Upper lobe of right lung (tissue), 1 donor: ENCODE measurements at regions not wholly inside any gene's neighbourhood (a gene's known extent, or its start where the extent isn't known, plus 50 kb on each side); places are given as distances from the start of the nearest gene placed in this dataset.

Source experiments
- ATAC-seq: fragments of 200-7000 bp; cut with Tn5 transposase; one replicate; pipeline ENCODE4 v1.9.1; 2020; ENCODE audit warnings: mild to moderate bottlenecking, moderate library complexity
- DNase-seq: peaks from one replicate; pipeline ENCODE4 v3.0.0-alpha.2; 2020
- H3K27ac ChIP-seq: fragments of 200-600 bp; one replicate; pipeline ENCODE4 v1.8.0; 2022
- H3K27me3 ChIP-seq: fragments of 200-600 bp; one replicate; pipeline ENCODE4 v1.8.0; 2022; ENCODE audit warnings: mild to moderate bottlenecking
- H3K36me3 ChIP-seq: fragments of 200-600 bp; one replicate; pipeline ENCODE4 v1.8.0; 2022
- H3K4me1 ChIP-seq: fragments of 200-600 bp; one replicate; pipeline ENCODE4 v1.8.0; 2022
- H3K4me3 ChIP-seq: fragments of 200-600 bp; one replicate; pipeline ENCODE4 v1.8.0; 2022; ENCODE audit warnings: mild to moderate bottlenecking
- H3K9me3 ChIP-seq: fragments of 200-600 bp; one replicate; pipeline ENCODE4 v1.8.0; 2022
- CTCF ChIP-seq: fragments of 200-600 bp; IDR thresholded peaks from one replicate; pipeline ENCODE4 v1.8.0; 2022; ENCODE audit warnings: antibody characterized with exemption
- intact Hi-C: fragments of 100-400 bp; cut with DNase I; formaldehyde crosslinking; loops from one replicate; pipeline ENCODE4 v1.11.0; 2022
- donor health status: DM: no; HTN: yes; CAD: no; lungs with severe emphysema.

GRCh38 chr6:104625536-104625935 is 234.2 kb downstream of the HACE1 start:
- Histone ChIP-seq H3K27me3 (no peaks in the 10 kb centered on the region), H3K4me1 (no peaks in the 10 kb centered on the region), H3K27ac (no peak overlapping the region), H3K9me3 (no peaks in the 10 kb centered on the region), H3K4me3 (no peak overlapping the region), H3K36me3 (no peaks in the 10 kb centered on the region)
- no peak for DNase-seq
- TF ChIP-seq CTCF: no peak
- intact Hi-C loops: no loop called here
- peak; percentile 78 for ATAC-seq

- intact Hi-C loops: no loop called here
- Histone ChIP-seq H3K4me3 (no peak overlapping the region), H3K4me1 (no peaks in the 10 kb centered on the region), H3K36me3 (no peaks in the 10 kb centered on the region), H3K27me3 (no peaks in the 10 kb centered on the region), H3K27ac (no peak overlapping the region), H3K9me3 (no peaks in the 10 kb centered on the region)
- DNase-seq: no peak
- no peak for TF ChIP-seq CTCF
- ATAC-seq: no peak
Measured at GRCh38 chr6:104623052-104623690, 236.5 kb downstream of the HACE1 start.

- ATAC-seq (no peak), DNase-seq (no peak)
- TF ChIP-seq CTCF: no peak
- Histone ChIP-seq H3K36me3 (no peaks in the 10 kb centered on the region), H3K4me3 (no peak overlapping the region), H3K4me1 (no peaks in the 10 kb centered on the region), H3K27me3 (no peaks in the 10 kb centered on the region), H3K27ac (no peak overlapping the region), H3K9me3 (no peaks in the 10 kb centered on the region)
- intact Hi-C loops: no loop called here
Measured at GRCh38 chr6:104621396-104621795, 238.3 kb downstream of the HACE1 start.

GRCh38 chr6:104617591-104617990 is 242.1 kb downstream of the HACE1 start:
- Histone ChIP-seq H3K27ac (no peak overlapping the region), H3K27me3 (no peaks in the 10 kb centered on the region), H3K36me3 (no peaks in the 10 kb centered on the region), H3K4me3 (no peak overlapping the region), H3K9me3 (no peaks in the 10 kb centered on the region), H3K4me1 (peaks cover 7% of the 10 kb centered on the region)
- no peak for ATAC-seq
- no peak for TF ChIP-seq CTCF
- intact Hi-C loops: no loop called here
- no peak for DNase-seq

- DNase-seq: no peak
- H3K36me3 ChIP-seq: no peaks in the 10 kb centered on the region
- H3K27me3 ChIP-seq: no peaks in the 10 kb centered on the region
- no peak for ATAC-seq
- H3K4me1 ChIP-seq: peaks cover 7% of the 10 kb centered on the region
- intact Hi-C loops: no loop called here
- no peak overlapping the region for H3K4me3 ChIP-seq
- no peak for TF ChIP-seq CTCF
- no peaks in the 10 kb centered on the region for H3K9me3 ChIP-seq
- H3K27ac ChIP-seq: no peak overlapping the region
Measured at GRCh38 chr6:104614394-104614793, 245.3 kb downstream of the HACE1 start.
